Mesodermal cell (in vitro differentiated cells): ENCODE measurements at regions not wholly inside any gene's neighbourhood (a gene's known extent, or its start where the extent isn't known, plus 50 kb on each side); places are given as distances from the start of the nearest gene placed in this dataset.
"Not testable (repeated sequence)": the region's sequence is repeated elsewhere in the genome, so short reads cannot be mapped to it uniquely, and the experiment has no call there.

ENCODE experiments used
- H3K27ac ChIP-seq: 2 replicates; pipeline ENCODE4 v1.7.0; 2013; ENCODE audit warnings: mild to moderate bottlenecking, low read depth, low read length, moderate library complexity; ENCODE audit not compliant: severe bottlenecking
- H3K36me3 ChIP-seq: 2 replicates; pipeline ENCODE4 v1.7.1; 2013; ENCODE audit warnings: mild to moderate bottlenecking, low read length, moderate library complexity; ENCODE audit not compliant: control insufficient read depth, insufficient read depth
- H3K4me1 ChIP-seq: one replicate; pipeline ENCODE4 v1.7.1; 2013; ENCODE audit warnings: mild to moderate bottlenecking, low read length; ENCODE audit not compliant: insufficient read depth, control insufficient read depth, poor library complexity, severe bottlenecking
- H3K4me3 ChIP-seq: 2 replicates; pipeline ENCODE4 v1.7.0; 2013; ENCODE audit warnings: low read length, control low read depth, mild to moderate bottlenecking; ENCODE audit not compliant: insufficient read depth, poor library complexity, severe bottlenecking; ENCODE audit errors: extremely low read depth
- H3K9me3 ChIP-seq: 2 replicates; pipeline ENCODE4 v1.7.1; 2013; ENCODE audit warnings: mild to moderate bottlenecking, low read length, moderate library complexity; ENCODE audit not compliant: control insufficient read depth
- WGBS, 2 experiments: methylation state at CpG; one replicate each; pipeline ENCODE4 v1.1.5; 2013; ENCODE audit warnings: missing lambda C conversion rate in 2 of 2; ENCODE audit not compliant: insufficient coverage in 2 of 2; 5-methylcytosine and 5-hydroxymethylcytosine counted together

DNA sequence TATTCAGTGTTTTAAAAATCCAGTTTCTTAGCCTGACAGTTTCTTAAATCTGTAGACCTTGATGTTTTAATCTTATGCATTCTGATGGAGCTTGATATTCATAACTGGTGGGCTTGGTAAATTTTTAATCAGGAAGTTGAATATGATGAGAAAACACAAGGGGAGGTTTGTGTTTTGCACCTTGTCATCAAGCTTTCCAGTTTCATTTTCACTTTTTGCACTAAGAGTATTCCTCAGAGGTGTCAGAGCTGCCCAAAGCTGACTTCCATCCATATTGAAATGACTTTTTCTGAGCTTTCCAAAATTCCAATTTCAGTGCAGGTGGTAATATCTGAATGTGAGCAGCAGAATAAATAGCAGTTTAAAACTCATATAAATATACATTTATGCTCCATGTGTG, 555.0 kb upstream of the RBFOX1 start:
- Histone ChIP-seq H3K27ac (no peak overlapping the region), H3K4me1 (no peaks in the 10 kb centered on the region), H3K9me3 (no peaks in the 10 kb centered on the region), H3K4me3 (no peak overlapping the region), H3K36me3 (no peaks in the 10 kb centered on the region)

DNA sequence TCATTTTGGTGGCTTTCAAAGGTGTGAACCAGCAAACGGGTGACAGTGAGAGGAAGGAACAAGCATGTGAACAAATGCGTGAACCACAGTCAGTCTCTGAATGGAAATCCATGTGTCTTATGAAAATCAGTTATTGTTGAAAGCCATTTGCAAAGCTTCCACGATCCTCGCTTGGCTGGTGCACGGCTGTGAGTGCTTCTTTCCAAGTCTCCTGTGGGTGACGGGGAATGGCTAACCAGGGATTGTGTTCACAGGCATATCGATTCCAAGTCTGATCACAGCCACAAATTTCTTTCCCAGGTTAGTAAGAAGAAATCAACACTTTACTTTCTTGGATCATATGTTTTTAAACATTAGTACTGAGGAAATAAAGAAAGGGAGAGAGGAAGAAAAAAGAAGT, 556.9 kb upstream of the RBFOX1 start:
- no peak overlapping the region for H3K4me3 ChIP-seq
- no peaks in the 10 kb centered on the region for H3K36me3 ChIP-seq
- H3K9me3 ChIP-seq = no peaks in the 10 kb centered on the region
- no peaks in the 10 kb centered on the region for H3K4me1 ChIP-seq
- WGBS, 2 experiments = 89 to 94% methylated on average over 5 to 6 of the region's 7 CpGs
- H3K27ac ChIP-seq = no peak overlapping the region

DNA sequence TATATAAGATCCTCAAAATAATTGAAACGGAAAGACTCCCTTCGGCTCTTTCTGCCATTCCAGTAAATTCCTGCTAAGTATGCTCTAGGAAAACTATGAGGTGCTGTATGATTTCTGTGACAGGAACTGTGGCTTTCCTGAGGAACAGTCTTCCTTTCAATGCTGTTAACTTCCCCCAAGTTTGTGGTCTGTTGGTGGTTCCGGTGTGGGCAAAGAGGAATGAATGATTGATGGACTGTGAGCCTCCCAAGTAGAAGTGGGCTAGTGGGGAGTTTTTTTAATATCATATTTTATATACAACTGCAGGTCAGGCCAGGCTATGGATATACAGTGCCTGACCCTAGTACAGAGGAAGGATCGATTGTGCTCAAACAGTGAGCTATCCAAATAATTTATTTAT, 560.7 kb upstream of the RBFOX1 start:
- no peak overlapping the region for H3K4me3 ChIP-seq
- no peak overlapping the region for H3K27ac ChIP-seq
- H3K4me1 ChIP-seq = no peaks in the 10 kb centered on the region
- H3K9me3 ChIP-seq = no peaks in the 10 kb centered on the region
- H3K36me3 ChIP-seq = no peaks in the 10 kb centered on the region
- 88 to 100% methylated on average over 1 to 2 of the region's 4 CpGs for WGBS, 2 experiments

DNA sequence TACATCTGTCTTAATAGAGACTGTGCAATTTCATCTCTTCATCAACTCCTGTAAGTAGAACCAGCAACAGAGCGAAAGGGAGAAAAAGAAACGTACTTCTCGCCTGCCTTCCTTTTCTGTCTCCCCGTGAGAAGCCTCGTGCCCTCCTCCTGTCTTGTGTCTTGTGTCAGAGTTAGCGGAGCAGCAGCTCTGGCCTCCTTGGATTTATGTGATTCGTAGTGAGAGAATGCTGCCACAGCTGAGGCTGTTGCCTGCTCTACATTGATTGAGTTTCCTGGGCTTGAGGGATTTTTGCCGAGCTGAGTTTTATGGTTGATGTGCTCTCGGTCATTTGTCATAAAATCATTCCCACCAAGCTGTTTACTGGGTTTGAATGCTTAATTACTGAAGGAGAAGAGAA, 579.1 kb upstream of the RBFOX1 start:
- Histone ChIP-seq H3K4me1 (no peaks in the 10 kb centered on the region), H3K4me3 (no peak overlapping the region), H3K36me3 (no peaks in the 10 kb centered on the region), H3K27ac (no peak overlapping the region), H3K9me3 (no peaks in the 10 kb centered on the region)
- WGBS, 2 experiments = 55 to 58% methylated on average over 4 to 5 of the region's 9 CpGs

DNA sequence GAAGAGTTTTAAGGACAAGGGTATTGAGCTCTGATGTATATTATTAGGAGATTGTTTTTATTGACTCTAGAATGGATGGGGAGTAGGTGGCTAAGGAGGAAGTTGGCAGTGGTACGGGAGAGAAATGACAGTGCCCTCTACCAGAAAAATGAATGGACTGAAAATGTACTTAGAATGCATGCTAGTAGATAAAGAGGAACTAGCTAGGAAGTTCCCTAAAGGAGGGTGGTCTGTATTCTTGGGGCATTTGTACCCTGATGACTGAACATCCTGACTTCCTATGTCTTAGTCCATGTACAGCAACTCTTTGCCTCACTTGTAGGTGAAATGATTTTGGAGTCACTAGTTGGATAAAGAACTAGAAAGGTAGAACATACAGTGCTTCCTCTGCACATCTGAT, 581.5 kb upstream of the RBFOX1 start:
- Histone ChIP-seq H3K36me3 (no peaks in the 10 kb centered on the region), H3K4me3 (no peak overlapping the region), H3K4me1 (no peaks in the 10 kb centered on the region), H3K9me3 (no peaks in the 10 kb centered on the region), H3K27ac (no peak overlapping the region)
- 80 to 90% methylated on average over 1 of the region's 1 CpG for WGBS, 2 experiments

DNA sequence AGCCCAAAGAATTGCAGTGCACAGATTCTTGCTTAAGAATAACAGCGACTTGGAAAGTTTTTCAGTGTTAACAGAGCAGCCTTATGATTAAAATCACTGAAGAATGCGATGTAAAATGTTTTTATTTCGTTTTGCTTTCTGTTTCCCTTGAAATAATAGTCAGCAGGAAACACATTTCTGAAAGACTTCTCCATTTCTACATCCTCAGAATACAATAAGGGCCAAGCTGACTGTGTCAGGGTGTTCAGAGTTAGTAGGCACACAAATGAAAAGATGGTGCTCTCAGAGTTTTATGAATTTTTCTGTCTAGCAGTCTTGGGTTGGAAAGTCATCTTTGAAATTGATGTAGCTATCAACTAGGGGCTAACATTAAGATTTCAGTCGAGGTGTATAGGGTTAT, 582.9 kb upstream of the RBFOX1 start:
- no peak overlapping the region for H3K27ac ChIP-seq
- H3K36me3 ChIP-seq = no peaks in the 10 kb centered on the region
- WGBS, 2 experiments = 80% methylated on average over 2 of the region's 4 CpGs
- H3K4me1 ChIP-seq = no peaks in the 10 kb centered on the region
- H3K4me3 ChIP-seq = no peak overlapping the region
- no peaks in the 10 kb centered on the region for H3K9me3 ChIP-seq

DNA sequence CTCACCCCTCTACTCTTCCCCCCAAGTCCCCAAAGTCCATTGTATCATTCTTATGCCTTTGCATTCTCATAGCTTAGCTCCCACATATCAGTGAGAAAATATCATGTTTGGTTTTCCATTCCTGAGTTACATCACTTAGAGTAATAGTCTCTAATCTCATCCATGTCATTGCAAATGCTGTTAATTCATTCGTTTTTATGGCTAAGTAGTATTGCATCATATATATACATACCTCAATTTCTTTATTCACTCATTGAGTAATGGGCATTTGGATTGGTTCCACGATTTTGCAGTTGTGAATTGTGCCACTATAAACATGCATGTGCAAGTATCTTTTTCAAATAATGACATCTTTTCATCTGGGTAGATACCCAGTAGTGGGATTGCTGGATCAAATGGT, 596.3 kb upstream of the RBFOX1 start:
- 100% methylated on average over 1 of the region's 2 CpGs; no CpG with 5 or more reads in 1 of the 2 experiments for WGBS, 2 experiments
- not testable (repeated sequence) for H3K4me1 ChIP-seq, H3K9me3 ChIP-seq, H3K36me3 ChIP-seq, H3K27ac ChIP-seq, H3K4me3 ChIP-seq

DNA sequence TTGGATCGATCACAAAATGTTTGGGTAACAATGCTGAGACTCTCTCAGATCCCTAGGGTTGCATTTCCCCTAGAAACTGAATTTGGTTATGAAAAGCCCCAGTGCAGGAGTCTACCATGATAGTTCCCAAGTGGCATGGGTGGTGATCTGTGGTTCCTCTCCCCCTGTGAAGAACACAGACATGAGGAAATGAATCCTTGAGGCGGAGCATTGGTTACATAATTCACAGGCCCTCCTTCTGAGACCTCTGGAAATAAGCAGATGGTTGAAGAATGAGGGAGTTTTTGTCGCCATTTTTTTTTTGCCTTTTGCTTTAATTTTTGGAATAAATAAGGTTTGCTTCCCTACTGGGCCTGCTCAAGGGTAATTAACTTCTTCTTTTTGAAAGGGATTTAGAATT, 597.0 kb upstream of the RBFOX1 start:
- no peak overlapping the region for H3K4me3 ChIP-seq
- WGBS, 2 experiments = 80 to 89% methylated on average over 1 of the region's 3 CpGs

DNA sequence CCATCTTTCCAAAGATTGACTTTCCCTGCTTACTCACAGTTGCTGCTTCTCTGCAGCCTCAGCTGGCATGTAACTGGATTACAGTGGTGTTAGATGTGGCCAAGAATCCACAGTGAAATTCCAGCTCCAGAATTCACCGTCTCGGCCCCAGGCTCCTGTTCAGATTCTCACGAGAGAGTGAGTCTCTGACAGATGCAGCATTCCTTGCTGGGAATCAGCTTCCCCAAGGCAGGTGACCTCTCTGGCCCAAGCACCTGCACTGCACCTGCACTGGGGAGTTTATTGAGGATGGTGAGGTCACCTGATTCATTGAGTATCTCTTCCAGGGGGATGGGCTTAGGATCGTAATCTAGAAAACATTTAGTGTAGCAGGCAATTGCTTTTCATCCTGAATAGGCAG, 600.5 kb upstream of the RBFOX1 start:
- no peaks in the 10 kb centered on the region for H3K9me3 ChIP-seq
- 86 to 100% methylated on average over 1 of the region's 4 CpGs for WGBS, 2 experiments
- no peak overlapping the region for H3K27ac ChIP-seq
- H3K36me3 ChIP-seq = no peaks in the 10 kb centered on the region
- H3K4me1 ChIP-seq = no peaks in the 10 kb centered on the region
- no peak overlapping the region for H3K4me3 ChIP-seq

More for the DNA sequence above, 597.0 kb upstream of the RBFOX1 start:
- Histone ChIP-seq H3K27ac (no peak overlapping the region), H3K36me3 (no peaks in the 10 kb centered on the region), H3K9me3 (no peaks in the 10 kb centered on the region), H3K4me1 (no peaks in the 10 kb centered on the region)

DNA sequence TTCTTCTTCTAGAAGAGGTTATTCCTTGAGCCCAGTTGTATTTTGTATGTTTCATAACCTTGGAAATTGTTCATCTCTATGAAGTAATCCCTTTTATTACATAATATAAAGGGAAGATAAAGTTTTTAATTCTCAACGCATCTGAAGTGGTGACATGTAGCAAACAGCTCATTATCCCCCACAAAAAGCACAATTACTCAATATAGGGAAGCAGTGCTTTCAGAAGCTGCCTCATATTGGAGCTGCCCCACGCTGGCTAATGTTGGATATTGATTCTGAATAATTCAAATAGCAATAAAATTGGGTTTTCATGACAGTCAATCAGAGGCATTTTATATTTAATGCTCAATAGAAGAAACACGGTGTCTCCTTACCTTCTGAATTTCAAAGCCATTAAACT, 604.3 kb upstream of the RBFOX1 start:
- no peaks in the 10 kb centered on the region for H3K36me3 ChIP-seq
- WGBS, 2 experiments = 100% methylated on average over 1 of the region's 3 CpGs; no CpG with 5 or more reads in 1 of the 2 experiments

DNA sequence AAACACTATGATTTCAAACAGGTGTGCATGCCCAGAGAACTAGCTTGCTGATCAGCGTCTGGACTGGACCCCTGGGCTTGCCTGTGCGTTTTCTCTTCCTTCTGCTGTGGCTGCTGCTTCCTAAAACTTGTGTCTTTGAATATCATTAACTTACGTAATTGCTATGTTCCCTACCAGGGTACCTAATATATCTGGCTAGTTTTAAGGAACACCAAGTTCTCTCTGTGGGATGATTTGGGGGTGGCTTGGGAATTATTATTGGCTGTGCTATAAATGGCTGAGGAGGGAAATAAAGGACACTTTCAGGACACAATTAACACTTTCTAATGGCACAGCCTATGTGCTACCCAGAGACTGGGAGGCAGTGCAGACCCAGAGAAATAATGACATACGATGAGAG, 606.0 kb upstream of the RBFOX1 start:
- Histone ChIP-seq H3K36me3 (no peaks in the 10 kb centered on the region), H3K27ac (no peak overlapping the region), H3K9me3 (no peaks in the 10 kb centered on the region), H3K4me3 (no peak overlapping the region), H3K4me1 (no peaks in the 10 kb centered on the region)
- 83 to 85% methylated on average over 2 of the region's 4 CpGs for WGBS, 2 experiments

More for the DNA sequence above, 604.3 kb upstream of the RBFOX1 start:
- H3K4me1 ChIP-seq = no peaks in the 10 kb centered on the region
- no peak overlapping the region for H3K27ac ChIP-seq
- H3K9me3 ChIP-seq = no peaks in the 10 kb centered on the region
- no peak overlapping the region for H3K4me3 ChIP-seq
